IMR-90 (cell line): ENCODE measurements at regions not wholly inside any gene's neighbourhood (a gene's known extent, or its start where the extent isn't known, plus 50 kb on each side); places are given as distances from the start of the nearest gene placed in this dataset.
"Not testable (repeated sequence)": the region's sequence is repeated elsewhere in the genome, so short reads cannot be mapped to it uniquely, and the experiment has no call there.

ENCODE experiments used
- ATAC-seq: fragments of 200-7000 bp; cut with Tn5 transposase; 2 replicates; pipeline ENCODE4 v1.9.1; 2020; ENCODE audit warnings: low read depth, mild to moderate bottlenecking, moderate library complexity
- BruUV-seq: library from RNA; stranded (reverse); fragments of 400-500 nt; replicated peaks from 2 replicates; lab custom pipeline; 2021; lab: Mats Ljungman, UMichigan
- CTCF ChIA-PET: fragments of 300-600 bp; formaldehyde crosslinking; extraction: SDS; loops from one replicate; lab custom pipeline; 2021; ENCODE audit warnings: antibody characterized with exemption; lab: Yijun Ruan, JAX
- POLR2A ChIA-PET: fragments of 300-600 bp; sonication (Branson Sonifier 250); formaldehyde crosslinking; loops from one replicate; lab custom pipeline; 2022; ENCODE audit warnings: antibody characterized with exemption; ENCODE audit not compliant: unreplicated experiment; lab: Charles Lee
- DNase-seq: peaks from one replicate; pipeline ENCODE4 v3.0.0; 2013
- H2AFZ ChIP-seq: replicated peaks from 2 replicates; pipeline ENCODE3; 2013; ENCODE audit warnings: low read length, mild to moderate bottlenecking; ENCODE audit not compliant: poor library complexity
- H2AK5ac ChIP-seq: 2 replicates; pipeline ENCODE4 v1.6.1; 2013; ENCODE audit warnings: low read depth, low read length, inconsistent platforms
- H2AK9ac ChIP-seq: replicated peaks from 2 replicates; pipeline ENCODE3; 2013; ENCODE audit warnings: mild to moderate bottlenecking, low read depth, low read length, moderate library complexity; ENCODE audit not compliant: poor library complexity
- H2BK120ac ChIP-seq: 2 replicates; pipeline ENCODE4 v1.6.1; 2013; ENCODE audit warnings: low read depth, low read length, inconsistent platforms
- H2BK15ac ChIP-seq: 3 replicates; pipeline ENCODE4 v1.6.1; 2013; ENCODE audit warnings: low read depth, low read length, inconsistent platforms
- H2BK20ac ChIP-seq: 2 replicates; pipeline ENCODE4 v1.6.1; 2013; ENCODE audit warnings: low read depth, mild to moderate bottlenecking, inconsistent platforms, low read length, moderate library complexity
- H2BK5ac ChIP-seq: 2 replicates; pipeline ENCODE4 v1.6.1; 2013; ENCODE audit warnings: mild to moderate bottlenecking, low read depth, low read length, inconsistent platforms; ENCODE audit not compliant: poor library complexity, severe bottlenecking
- H3K14ac ChIP-seq: replicated peaks from 2 replicates; pipeline ENCODE4 v1.6.1; 2013; ENCODE audit warnings: low read depth, low read length, inconsistent platforms
- H3K18ac ChIP-seq: 2 replicates; pipeline ENCODE4 v1.6.1; 2013; ENCODE audit warnings: low read depth, low read length, control low read depth
- H3K23ac ChIP-seq: 2 replicates; pipeline ENCODE4 v1.6.1; 2013; ENCODE audit warnings: low read depth, low read length, inconsistent platforms
- H3K27ac ChIP-seq: 2 replicates; pipeline ENCODE4 v1.5.1; 2013; ENCODE audit warnings: mild to moderate bottlenecking, control low read depth, low read length; ENCODE audit not compliant: insufficient read depth
- H3K27me3 ChIP-seq: 2 replicates; pipeline ENCODE4 v1.6.1; 2013; ENCODE audit warnings: low read length; ENCODE audit not compliant: control insufficient read depth, insufficient read depth
- H3K36me3 ChIP-seq: 2 replicates; pipeline ENCODE4 v1.6.1; 2013; ENCODE audit warnings: low read length, mixed read lengths; ENCODE audit not compliant: control insufficient read depth, insufficient read depth
- H3K4ac ChIP-seq: 2 replicates; pipeline ENCODE4 v1.6.1; 2013; ENCODE audit warnings: low read depth, low read length, inconsistent platforms
- H3K4me1 ChIP-seq: 2 replicates; pipeline ENCODE4 v1.6.1; 2013; ENCODE audit warnings: low read length, mixed read lengths; ENCODE audit not compliant: control insufficient read depth, insufficient read depth
- H3K4me2 ChIP-seq: 2 replicates; pipeline ENCODE4 v1.6.1; 2013; ENCODE audit warnings: low read depth, mild to moderate bottlenecking, control low read depth, low read length, moderate library complexity
- H3K4me3 ChIP-seq: 2 replicates; pipeline ENCODE4 v1.5.1; 2013; ENCODE audit warnings: low read depth, mild to moderate bottlenecking, control low read depth, low read length, moderate library complexity; ENCODE audit not compliant: insufficient read depth
- H3K56ac ChIP-seq: 2 replicates; pipeline ENCODE4 v1.6.1; 2013; ENCODE audit warnings: low read length, inconsistent platforms; ENCODE audit not compliant: insufficient read depth; ENCODE audit errors: extremely low read depth
- H3K79me1 ChIP-seq, 2 experiments: 2 replicates each; pipeline ENCODE4 v1.6.1; 2013; ENCODE audit warnings: low read length in 2 of 2, inconsistent platforms in 1 of 2, low read depth in 1 of 2
- H3K9ac ChIP-seq: 2 replicates; pipeline ENCODE4 v1.6.1; 2013; ENCODE audit warnings: low read depth, low read length, control low read depth
- H3K9me1 ChIP-seq: 2 replicates; pipeline ENCODE4 v1.6.1; 2013; ENCODE audit warnings: low read length, inconsistent platforms; ENCODE audit not compliant: insufficient read depth
- H3K9me3 ChIP-seq: 2 replicates; pipeline ENCODE4 v1.6.1; 2013; ENCODE audit warnings: low read length; ENCODE audit not compliant: control insufficient read depth, insufficient read depth
- H4K20me1 ChIP-seq: 2 replicates; pipeline ENCODE4 v1.6.1; 2013; ENCODE audit warnings: low read length, inconsistent platforms; ENCODE audit not compliant: insufficient read depth
- H4K5ac ChIP-seq: 2 replicates; pipeline ENCODE4 v1.6.1; 2013; ENCODE audit warnings: mild to moderate bottlenecking, low read depth, low read length, control low read depth
- H4K8ac ChIP-seq, 2 experiments: 2 replicates each; pipeline ENCODE4 v1.6.1; 2013; ENCODE audit warnings: low read depth in 2 of 2, low read length in 2 of 2, control low read depth in 1 of 2, inconsistent platforms in 1 of 2
- H4K91ac ChIP-seq: 2 replicates; pipeline ENCODE4 v1.6.1; 2013; ENCODE audit warnings: low read depth, low read length, inconsistent platforms; ENCODE audit not compliant: insufficient read depth
- FOS ChIP-seq: fragments of 150-350 bp; IDR thresholded peaks from 2 replicates; pipeline ENCODE4 v1.6.1; 2016; ENCODE audit warnings: low read depth, low read length
- MXI1 ChIP-seq: IDR thresholded peaks from 2 replicates; pipeline ENCODE4 v1.6.1; 2012; ENCODE audit warnings: low read depth, mild to moderate bottlenecking, low read length, moderate library complexity, borderline replicate concordance
- WGBS, 2 experiments: methylation state at CpG; one replicate each; pipeline versions ENCODE4 v1.1.5 to v1.1.7; 2013; ENCODE audit warnings: missing lambda C conversion rate in 2 of 2; ENCODE audit not compliant: insufficient read length in 1 of 2; ENCODE audit errors: extremely low coverage in 2 of 2; 5-methylcytosine and 5-hydroxymethylcytosine counted together
- dilution Hi-C: fragments of 300-500 bp; cut with HindIII; formaldehyde crosslinking; loops from one replicate; pipeline ENCODE4 v1.14.3; 2018; ENCODE audit warnings: low sequenced_read_pairs; ENCODE audit not compliant: unreplicated experiment
- in situ Hi-C: fragments of 300-500 bp; cut with MboI; formaldehyde crosslinking; loops from 3 replicates; pipeline ENCODE4 v1.14.3; 2019; ENCODE audit warnings: low sequenced_read_pairs, inconsistent platforms, mixed read lengths
- intact Hi-C: fragments of 100-400 bp; cut with micrococcal nuclease; formaldehyde crosslinking; loops from 2 replicates; pipeline ENCODE4 v1.10.0; 2022
- TF ChIP-seq, protein P1 (sequence below): fragments of 150-350 bp; IDR thresholded peaks from 2 replicates; pipeline ENCODE4 v1.6.1; 2017; ENCODE audit warnings: mild to moderate bottlenecking, antibody characterized with exemption, low read length, low read depth
- TF ChIP-seq, protein P2 (sequence below): fragments of 150-350 bp; IDR thresholded peaks from 2 replicates; pipeline ENCODE4 v1.6.1; 2016; ENCODE audit warnings: low read depth, mild to moderate bottlenecking, low read length, moderate library complexity, borderline replicate concordance

DNA sequence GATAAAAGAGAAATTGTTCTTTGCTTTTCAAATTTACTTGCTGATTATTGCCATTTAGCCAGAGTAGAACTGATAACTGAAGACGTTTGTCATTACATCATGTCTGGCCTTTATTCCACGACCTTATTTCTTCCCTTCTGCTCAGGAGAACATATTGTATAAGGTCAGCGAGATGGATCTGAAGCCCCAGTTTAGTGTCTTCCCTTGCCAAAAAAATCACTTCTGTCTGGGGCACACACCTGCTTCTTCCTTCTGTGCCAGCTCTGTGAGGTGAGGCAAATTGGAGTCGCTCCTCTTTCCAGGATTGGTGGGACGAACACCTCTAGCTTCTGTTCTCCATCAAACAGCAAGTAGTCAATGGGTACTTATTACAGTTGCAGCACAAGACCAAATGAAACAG lies 250.3 kb upstream of the CRBN start:
- Histone ChIP-seq H3K27ac (no peak overlapping the region), H3K9me3 (peaks cover 17% of the 10 kb centered on the region), H3K56ac (no peak overlapping the region), H3K4ac (no peak overlapping the region), H3K9ac (no peak overlapping the region), H4K8ac (no peak overlapping the region), H4K20me1 (no peaks in the 10 kb centered on the region), H2AK5ac (no peak overlapping the region), H2BK20ac (no peak overlapping the region), H3K27me3 (no peaks in the 10 kb centered on the region), H3K23ac (no peak overlapping the region), H2BK5ac (no peak overlapping the region), H2AK9ac (no peak overlapping the region), H3K14ac (no peak overlapping the region), H4K5ac (no peak overlapping the region), H3K36me3 (no peaks in the 10 kb centered on the region), H3K9me1 (no peaks in the 10 kb centered on the region), H3K18ac (no peak overlapping the region), H3K4me2 (no peak overlapping the region), H2AFZ (no peak overlapping the region), H2BK120ac (no peak overlapping the region), H4K91ac (no peak overlapping the region), H3K79me1 (no peaks in the 10 kb centered on the region), H2BK15ac (no peak overlapping the region), H3K4me3 (no peak overlapping the region), H3K4me1 (no peaks in the 10 kb centered on the region)
- no peak for ATAC-seq
- ChIA-PET POLR2A (no interaction called here), CTCF (no interaction called here)
- intact Hi-C loops (no loop called here), in situ Hi-C loops (no loop called here), dilution Hi-C loops (no loop called here)
- DNase-seq, result no peak
- TF ChIP-seq, protein P1, sequence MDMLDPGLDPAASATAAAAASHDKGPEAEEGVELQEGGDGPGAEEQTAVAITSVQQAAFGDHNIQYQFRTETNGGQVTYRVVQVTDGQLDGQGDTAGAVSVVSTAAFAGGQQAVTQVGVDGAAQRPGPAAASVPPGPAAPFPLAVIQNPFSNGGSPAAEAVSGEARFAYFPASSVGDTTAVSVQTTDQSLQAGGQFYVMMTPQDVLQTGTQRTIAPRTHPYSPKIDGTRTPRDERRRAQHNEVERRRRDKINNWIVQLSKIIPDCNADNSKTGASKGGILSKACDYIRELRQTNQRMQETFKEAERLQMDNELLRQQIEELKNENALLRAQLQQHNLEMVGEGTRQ, result no peak
- TF ChIP-seq MXI1 (no peak), FOS (no peak)
- TF ChIP-seq, protein P2, sequence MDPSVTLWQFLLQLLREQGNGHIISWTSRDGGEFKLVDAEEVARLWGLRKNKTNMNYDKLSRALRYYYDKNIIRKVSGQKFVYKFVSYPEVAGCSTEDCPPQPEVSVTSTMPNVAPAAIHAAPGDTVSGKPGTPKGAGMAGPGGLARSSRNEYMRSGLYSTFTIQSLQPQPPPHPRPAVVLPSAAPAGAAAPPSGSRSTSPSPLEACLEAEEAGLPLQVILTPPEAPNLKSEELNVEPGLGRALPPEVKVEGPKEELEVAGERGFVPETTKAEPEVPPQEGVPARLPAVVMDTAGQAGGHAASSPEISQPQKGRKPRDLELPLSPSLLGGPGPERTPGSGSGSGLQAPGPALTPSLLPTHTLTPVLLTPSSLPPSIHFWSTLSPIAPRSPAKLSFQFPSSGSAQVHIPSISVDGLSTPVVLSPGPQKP, result no peak
- WGBS, 2 experiments, result 60% methylated on average over 1 of the region's 5 CpGs; no CpG with 5 or more reads in 1 of the 2 experiments
- no TSS peak for BruUV-seq

DNA sequence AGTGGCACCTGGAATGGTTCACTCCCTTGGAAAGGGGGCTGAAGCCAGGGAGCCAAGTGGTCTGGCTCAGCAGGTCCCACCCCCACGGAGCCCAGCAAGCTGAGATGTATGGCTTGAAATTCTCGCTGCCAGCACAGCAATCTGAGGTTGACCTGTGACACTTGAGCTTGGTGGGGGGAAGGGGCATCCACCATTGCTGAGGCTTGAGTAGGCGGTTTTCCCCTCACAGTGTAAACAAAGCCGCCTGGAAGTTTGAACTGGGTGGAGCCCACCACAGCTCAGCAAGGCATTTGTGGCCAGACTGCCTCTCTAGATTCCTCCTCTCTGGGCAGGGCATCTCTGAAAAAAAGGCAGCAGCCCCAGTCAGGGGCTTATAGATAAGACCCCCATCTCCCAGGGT lies 228.2 kb upstream of the CRBN start:
- H2AFZ ChIP-seq, H3K27me3 ChIP-seq, BruUV-seq, H2BK120ac ChIP-seq, H4K91ac ChIP-seq, H3K4me2 ChIP-seq, H3K14ac ChIP-seq, H3K9ac ChIP-seq, H3K4me1 ChIP-seq, H3K9me1 ChIP-seq, H3K4me3 ChIP-seq, DNase-seq, intact Hi-C loops, H2BK20ac ChIP-seq, H3K36me3 ChIP-seq, H3K23ac ChIP-seq, H2BK15ac ChIP-seq, H3K18ac ChIP-seq, H3K56ac ChIP-seq, H2AK5ac ChIP-seq, H3K79me1 ChIP-seq, H2BK5ac ChIP-seq, CTCF ChIA-PET, H4K20me1 ChIP-seq, H3K4ac ChIP-seq, dilution Hi-C loops, H4K5ac ChIP-seq, H4K8ac ChIP-seq, in situ Hi-C loops, H2AK9ac ChIP-seq, ATAC-seq, POLR2A ChIA-PET, H3K27ac ChIP-seq: not testable (repeated sequence)
- peaks cover 12% of the 10 kb centered on the region for H3K9me3 ChIP-seq
- WGBS, 2 experiments, result 40% methylated on average over 1 of the region's 4 CpGs; no CpG with 5 or more reads in 1 of the 2 experiments
